VCaP (cell line): ENCODE measurements at regions not wholly inside any gene's neighbourhood (a gene's known extent, or its start where the extent isn't known, plus 50 kb on each side); places are given as distances from the start of the nearest gene placed in this dataset.
"Not testable (repeated sequence)": the region's sequence is repeated elsewhere in the genome, so short reads cannot be mapped to it uniquely, and the experiment has no call there.

Experiments used
- H3K27ac ChIP-seq: fragments of 450-650 bp; 2 replicates; pipeline ENCODE4 v1.5.1; 2017
- TF ChIP-seq, protein P1 (sequence below): fragments of 450-650 bp; conservative IDR thresholded peaks from 2 replicates; pipeline ENCODE4 v1.5.1; 2017; ENCODE audit warnings: mild to moderate bottlenecking, moderate library complexity

DNA sequence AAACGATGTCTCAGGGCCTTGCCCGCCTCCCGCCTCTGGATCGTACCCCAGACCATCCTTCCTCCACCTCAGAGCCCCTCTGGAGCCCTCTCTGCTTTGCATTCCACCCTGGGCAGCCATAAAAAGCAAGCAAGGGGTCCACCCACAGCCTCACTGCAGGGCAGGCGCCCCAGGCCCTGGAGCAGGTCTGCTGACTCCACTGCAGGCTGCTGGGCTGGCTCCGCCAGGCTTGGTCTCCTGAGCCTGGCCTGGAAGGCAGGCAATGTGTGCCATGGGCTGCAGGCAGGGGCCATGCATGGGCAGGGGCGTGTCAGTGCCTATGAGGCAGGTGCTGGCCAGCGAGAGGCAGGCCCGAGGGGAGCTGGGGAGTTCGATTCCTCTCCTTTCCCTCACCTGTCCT lies 186.0 kb downstream of the ANKRD30B start:
- TF ChIP-seq, protein P1, sequence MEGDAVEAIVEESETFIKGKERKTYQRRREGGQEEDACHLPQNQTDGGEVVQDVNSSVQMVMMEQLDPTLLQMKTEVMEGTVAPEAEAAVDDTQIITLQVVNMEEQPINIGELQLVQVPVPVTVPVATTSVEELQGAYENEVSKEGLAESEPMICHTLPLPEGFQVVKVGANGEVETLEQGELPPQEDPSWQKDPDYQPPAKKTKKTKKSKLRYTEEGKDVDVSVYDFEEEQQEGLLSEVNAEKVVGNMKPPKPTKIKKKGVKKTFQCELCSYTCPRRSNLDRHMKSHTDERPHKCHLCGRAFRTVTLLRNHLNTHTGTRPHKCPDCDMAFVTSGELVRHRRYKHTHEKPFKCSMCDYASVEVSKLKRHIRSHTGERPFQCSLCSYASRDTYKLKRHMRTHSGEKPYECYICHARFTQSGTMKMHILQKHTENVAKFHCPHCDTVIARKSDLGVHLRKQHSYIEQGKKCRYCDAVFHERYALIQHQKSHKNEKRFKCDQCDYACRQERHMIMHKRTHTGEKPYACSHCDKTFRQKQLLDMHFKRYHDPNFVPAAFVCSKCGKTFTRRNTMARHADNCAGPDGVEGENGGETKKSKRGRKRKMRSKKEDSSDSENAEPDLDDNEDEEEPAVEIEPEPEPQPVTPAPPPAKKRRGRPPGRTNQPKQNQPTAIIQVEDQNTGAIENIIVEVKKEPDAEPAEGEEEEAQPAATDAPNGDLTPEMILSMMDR: no peak
- H3K27ac ChIP-seq: peak overlapping the region; percentile 79

DNA sequence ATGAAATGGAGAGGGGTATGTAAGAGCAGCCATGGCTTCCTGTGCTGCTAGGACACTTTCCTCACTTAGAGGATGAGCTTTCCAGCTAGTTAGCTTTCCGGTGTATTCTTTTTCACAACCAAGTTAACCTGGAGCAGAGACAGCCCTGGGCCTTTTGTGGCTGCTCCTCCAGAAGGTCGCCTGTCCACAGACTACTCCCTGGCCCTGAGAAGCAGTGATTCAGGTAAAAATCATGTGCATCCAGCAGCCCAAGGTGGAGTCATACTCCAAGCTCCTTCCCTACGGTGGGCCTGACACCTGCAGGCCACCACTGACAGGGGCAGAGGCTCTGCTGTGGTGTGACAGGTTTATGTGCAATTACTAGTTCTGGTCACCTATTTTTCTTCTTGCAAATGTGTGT lies 187.2 kb downstream of the ANKRD30B start:
- TF ChIP-seq, protein P1: peak; percentile 40
- H3K27ac ChIP-seq: peak overlapping the region; percentile 79

DNA sequence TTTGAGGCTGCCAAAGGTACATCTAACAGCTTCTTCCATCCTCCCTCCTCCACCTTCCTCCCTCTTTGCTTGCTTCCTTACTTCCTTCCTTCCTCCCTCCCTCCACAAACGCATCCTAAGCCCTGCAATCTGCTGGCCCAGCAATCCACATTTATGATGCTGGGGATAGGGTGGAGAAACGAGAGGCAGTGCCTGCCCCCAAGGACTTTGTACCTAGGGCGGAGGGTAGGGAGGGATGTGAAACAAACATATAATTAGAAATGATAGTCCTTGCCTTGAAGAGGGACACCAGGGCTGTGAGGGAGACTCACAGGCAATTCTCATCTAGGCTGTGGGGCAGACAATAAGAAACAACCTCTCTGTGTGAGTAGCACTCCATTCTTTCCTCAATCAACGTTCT lies 188.3 kb downstream of the ANKRD30B start:
- H3K27ac ChIP-seq: peak overlapping the region; percentile 79
- TF ChIP-seq, protein P1: no peak

DNA sequence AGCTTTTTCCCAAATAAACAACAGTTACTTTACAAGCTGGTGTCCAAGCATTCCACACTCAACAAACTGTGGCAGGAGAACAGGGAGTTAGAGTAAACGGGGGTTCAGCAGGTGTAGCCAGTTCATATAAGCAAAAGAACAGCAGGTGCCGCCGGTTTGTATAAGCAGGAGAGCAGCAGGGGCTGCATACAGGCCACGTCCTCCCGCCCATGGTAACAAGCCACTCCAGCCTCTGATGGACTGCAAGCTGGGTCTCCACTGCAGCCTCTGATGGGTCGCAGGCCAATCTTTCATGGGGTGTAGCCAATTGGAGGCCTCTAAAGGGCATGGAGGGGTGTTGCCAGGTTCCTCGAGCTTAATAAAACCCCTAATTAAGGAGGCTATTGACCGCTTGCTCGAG lies 189.3 kb downstream of the ANKRD30B start:
- TF ChIP-seq, protein P1: no peak
- peak overlapping the region; percentile 79; the same call in 1 of the 2 replicates for H3K27ac ChIP-seq

DNA sequence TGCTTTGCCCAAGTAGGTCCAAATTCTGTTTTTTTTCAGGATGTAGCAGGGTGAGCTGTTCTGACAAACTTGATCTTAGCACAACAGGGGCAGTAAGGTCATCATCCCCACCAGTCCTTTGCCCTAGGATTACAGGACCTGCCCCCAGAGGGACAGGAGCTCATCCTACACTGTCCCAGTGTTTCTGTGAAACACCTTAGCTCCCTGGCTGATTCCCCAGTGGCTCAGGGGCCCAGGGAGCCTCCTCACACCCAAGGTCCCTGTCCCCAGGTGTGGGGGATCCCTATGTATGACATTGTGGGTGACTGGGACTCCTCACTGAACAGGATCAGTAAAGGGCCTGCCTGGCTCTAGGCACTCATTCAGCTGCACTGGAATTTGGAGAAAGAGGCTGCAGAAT lies 191.2 kb downstream of the ANKRD30B start:
- TF ChIP-seq, protein P1: no peak
- H3K27ac ChIP-seq: no peak overlapping the region

DNA sequence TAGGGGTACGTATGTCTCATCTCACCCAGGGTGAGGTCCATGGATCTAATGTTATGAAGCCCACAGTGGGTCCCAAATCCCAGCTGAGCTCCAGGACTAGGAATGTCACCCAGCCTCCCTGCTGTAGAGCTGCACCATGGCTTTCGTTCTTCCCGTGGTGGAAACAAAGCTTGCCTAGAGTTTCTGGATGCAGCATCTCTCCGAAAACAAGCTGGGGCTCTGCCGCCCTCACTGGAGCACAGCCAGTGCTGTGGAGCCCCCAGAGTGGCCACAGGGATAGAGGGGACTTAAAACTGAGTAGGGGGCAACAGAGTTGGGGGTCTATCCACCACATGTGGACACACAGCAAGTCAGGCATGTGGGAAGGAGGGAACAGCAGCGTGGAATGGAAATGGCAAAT lies 192.1 kb downstream of the ANKRD30B start:
- not testable (repeated sequence) for H3K27ac ChIP-seq

DNA sequence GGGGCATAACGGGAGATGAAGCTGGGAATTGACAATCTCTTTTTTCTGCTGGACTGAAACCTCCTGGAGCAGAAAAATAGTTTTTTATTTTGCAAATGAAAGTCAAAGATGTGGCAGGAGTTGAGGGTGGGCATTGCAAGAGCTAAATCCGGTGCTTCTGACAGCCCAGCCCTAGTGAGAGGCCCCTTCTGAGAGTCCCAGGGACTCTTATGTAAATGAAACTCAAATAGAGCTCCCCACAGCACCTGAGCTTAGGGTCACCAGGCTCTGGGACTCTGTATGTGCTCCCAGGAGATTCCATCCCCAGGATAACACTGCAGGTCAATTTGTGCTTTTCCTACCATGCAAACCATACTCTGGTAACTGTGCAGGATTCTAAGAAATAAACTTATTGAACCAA lies 192.8 kb downstream of the ANKRD30B start:
- H3K27ac ChIP-seq: no peak overlapping the region
- TF ChIP-seq, protein P1: no peak

DNA sequence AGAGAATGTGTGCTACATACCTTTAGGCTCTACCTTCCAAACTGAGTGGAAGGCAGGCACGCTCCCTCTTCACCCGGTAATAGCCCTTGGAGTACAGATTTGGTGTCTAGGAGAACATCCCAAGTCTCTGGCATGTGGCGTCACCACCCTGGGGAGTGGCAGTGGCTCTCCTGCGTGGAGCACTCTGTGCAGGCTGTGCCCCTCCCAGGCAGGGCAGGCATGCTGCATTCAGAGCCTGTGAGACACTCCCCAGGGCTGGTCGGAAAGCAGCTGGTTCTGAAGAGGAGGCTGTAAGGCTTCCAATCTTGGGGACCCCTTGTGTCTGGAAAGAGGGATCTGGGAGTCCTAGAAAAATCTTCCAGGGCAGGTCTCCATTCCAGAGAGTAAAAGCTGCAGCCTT lies 193.3 kb downstream of the ANKRD30B start:
- TF ChIP-seq, protein P1: no peak
- no peak overlapping the region for H3K27ac ChIP-seq
